Central memory CD4-positive, alpha-beta T cell (primary cell): ENCODE measurements at regions not wholly inside any gene's neighbourhood (a gene's known extent, or its start where the extent isn't known, plus 50 kb on each side); places are given as distances from the start of the nearest gene placed in this dataset.
"Not testable (repeated sequence)": the region's sequence is repeated elsewhere in the genome, so short reads cannot be mapped to it uniquely, and the experiment has no call there.

Experiments used
- DNase-seq: peaks from one replicate; pipeline ENCODE4 v3.0.0; 2022

DNA sequence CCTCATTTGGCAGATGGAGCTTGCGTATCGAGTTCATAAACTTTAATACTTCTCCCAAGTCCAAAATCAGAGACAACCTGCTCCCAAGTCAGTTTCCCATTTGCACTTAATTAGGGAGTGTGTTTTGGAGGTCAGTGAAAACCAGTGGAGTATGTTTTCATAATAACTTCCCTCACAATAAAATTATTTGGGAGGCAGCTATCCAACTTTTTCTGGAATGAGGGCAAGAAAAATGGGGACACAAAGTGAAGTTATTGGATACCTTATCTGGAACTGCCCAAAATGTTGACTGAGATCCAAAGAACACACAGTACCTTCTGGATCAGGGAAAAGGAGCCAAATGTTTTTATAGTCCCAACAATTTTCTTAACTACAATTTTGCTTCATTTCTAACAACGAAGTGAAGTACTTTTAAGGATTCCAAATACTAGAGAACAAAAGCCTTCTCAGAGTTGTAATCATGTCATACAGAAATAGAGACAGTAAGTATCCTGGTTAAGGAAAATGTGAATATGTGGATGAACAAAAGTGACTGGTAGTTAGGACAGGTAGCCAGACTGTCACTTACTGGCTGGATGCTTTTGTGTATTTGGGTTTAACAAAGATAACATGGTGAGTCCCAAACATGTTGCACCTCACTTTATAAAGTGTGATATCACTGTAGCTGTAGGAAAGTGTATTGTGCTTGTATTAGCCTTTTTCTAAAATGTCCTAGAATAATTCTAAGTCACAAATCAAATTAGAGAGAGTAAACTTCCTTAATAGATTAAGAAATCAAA lies 325.0 kb downstream of the HLX start:
- DNase-seq, result no peak

- no peak for DNase-seq
Observed at GRCh38 chr1:221206076-221206475, 326.8 kb downstream of the HLX start.

GRCh38 chr1:221212926-221213325 lies 333.7 kb downstream of the HLX start:
- DNase-seq, result no peak

GRCh38 chr1:221217029-221217428 lies 337.8 kb downstream of the HLX start:
- DNase-seq, result no peak

GRCh38 chr1:221223281-221223680 lies 344.0 kb downstream of the HLX start:
- no peak for DNase-seq

- DNase-seq, result no peak
Observed at GRCh38 chr1:221227460-221227859, 348.2 kb downstream of the HLX start.

- DNase-seq, result no peak
Observed at GRCh38 chr1:221227872-221228337, 348.7 kb downstream of the HLX start.

DNA sequence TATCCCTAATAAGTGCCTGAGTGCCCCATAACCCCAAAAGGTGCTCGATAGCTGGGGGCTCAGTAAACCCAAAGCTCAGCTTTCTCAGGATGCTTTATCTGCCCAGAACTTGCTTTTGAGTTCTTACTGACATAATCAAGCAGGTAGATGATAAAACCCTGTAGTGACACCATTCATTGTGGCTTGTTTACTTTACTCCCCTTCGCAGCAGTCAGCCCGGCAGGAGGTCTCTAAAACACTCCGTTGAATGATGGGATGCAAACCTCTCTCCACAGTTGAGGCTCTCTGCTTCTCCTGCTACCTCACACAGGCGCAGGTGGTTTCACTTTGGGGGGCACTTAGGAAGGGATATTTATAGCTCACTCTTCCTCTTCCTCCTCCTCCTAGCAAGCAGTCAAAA lies 349.4 kb downstream of the HLX start:
- DNase-seq, result no peak

DNA sequence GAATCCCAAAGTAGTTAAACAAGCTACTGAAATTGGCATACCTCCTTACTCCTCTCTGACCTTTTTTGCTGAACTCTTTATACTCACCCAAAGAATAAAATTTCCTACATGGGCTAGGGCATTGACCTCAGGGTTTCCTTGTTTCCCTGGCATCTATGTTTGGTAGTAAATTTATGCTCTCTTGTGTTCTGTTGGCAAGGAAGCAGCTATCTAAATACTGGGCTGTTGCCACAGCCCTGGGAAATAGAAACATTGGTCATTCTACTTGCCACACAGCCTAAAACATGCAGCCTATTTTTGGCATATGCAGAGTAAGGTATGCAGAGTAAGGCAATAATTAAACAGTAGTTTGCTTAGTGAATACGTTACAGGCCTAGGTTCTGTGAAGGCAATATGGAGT lies 351.4 kb downstream of the HLX start:
- no peak for DNase-seq

- no peak for DNase-seq
Observed at GRCh38 chr1:221234791-221235190, 355.5 kb downstream of the HLX start.

- DNase-seq, result no peak
Observed at GRCh38 chr1:221237587-221237986, 358.3 kb downstream of the HLX start.

GRCh38 chr1:221239181-221239580 lies 359.9 kb downstream of the HLX start:
- DNase-seq, result no peak

DNA sequence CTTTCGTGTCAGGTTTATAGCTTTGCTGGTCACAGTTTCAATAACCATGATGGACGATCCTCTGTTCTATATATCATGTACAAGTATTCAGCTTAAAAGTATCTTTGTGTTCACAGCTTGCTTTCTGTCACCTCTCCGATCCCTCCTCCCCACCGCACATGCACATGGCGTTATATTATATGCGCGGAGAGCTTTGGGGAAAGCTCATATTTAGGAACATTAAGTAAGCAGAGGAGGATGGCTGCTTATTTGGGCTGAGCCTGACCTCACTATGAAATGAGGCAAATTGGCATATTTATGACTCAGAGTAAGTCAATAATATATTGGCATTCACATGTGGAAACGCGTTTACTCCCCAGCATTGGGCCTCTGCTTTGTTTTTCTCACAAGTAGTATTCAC lies 360.5 kb downstream of the HLX start:
- no peak for DNase-seq

GRCh38 chr1:221240690-221241089 lies 361.4 kb downstream of the HLX start:
- DNase-seq, result no peak

DNA sequence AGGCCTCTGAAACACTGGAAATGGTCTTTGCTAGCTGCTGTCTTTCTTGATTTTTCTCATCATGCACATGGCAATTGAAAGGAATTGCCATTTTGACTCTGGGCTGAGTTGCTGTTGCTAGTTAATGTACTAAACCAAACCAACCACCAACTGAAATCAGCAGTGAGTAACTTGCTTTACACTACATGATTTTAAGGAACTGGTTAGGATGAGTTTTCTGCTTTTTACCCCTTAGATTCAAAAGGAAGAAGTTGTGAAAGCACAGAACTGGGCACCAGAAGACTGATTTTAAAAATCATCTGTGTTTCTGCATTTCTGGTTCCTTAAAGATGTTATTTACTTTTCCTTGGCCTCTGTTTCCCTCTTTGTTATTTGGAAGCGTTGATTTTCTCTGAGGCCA lies 361.9 kb downstream of the HLX start:
- DNase-seq, result no peak

DNA sequence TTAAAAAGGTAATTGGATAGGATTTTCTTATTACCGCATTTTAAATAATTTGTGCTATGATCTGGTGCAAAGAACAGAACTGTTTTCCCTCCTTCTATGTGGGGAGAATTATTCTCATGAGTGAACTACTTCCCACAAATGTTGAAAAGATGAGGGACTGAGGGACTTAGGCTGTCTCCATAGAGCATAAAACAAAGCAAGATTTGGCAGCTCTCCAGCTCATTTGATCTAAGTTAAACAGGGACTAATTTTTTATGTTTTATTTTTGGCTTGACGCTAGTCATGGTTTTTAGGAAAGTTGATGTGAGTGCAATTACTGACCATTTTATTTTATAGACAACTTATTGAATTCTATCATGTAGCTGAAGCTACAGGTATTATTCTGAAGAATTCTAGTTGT lies 362.3 kb downstream of the HLX start:
- no peak for DNase-seq

DNA sequence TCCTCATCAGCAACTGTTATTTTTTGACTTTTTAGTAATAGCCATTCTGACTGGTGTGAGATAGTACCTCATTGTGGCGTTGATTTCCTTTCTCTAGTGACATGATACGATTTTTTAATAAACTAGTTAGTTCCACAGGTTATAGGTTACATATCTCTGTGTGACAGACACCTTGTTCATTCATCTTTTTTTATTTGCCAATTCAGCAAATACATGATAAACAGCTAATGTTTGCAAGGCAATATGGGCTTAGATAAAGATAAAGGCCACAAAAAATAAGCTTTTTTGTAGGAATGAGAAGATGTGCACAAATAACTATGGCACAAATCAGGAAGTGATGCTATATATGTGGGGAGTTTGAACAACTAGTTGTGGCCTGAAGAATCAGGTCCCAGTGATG lies 366.8 kb downstream of the HLX start:
- DNase-seq, result no peak

GRCh38 chr1:221246628-221247415 lies 367.6 kb downstream of the HLX start:
- DNase-seq, result no peak

GRCh38 chr1:221251580-221251979 lies 372.3 kb downstream of the HLX start:
- no peak for DNase-seq

- no peak for DNase-seq
Observed at GRCh38 chr1:221254813-221255212, 375.6 kb downstream of the HLX start.

DNA sequence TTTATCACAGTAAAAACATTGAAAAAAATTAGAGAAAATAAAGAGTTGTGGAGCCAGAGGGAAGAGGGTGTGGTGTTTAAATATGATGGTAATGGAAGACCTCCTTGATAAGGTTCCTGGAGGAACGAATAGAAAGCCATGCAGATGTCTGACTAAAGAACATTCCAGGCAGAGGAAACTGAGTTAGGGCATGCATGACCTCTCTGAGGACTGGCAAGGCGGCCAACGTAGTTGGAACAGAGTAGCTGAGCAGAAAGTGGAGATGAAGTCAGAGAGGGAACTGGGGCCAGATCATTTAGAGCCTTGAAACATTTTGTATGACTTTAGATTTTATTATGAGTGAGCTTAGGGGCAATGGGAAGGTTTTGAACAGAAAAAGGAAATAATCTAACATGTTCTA lies 377.5 kb downstream of the HLX start:
- no peak for DNase-seq

- not testable (repeated sequence) for DNase-seq
Observed at GRCh38 chr1:221257548-221257947, 378.3 kb downstream of the HLX start.

- DNase-seq, result not testable (repeated sequence)
Observed at GRCh38 chr1:221262677-221263076, 383.4 kb downstream of the HLX start.
